ENCODE measurements at regions not wholly inside any gene's neighbourhood (a gene's known extent, or its start where the extent isn't known, plus 50 kb on each side); places are given as distances from the start of the nearest gene placed in this dataset.

- TF ChIP-seq CTCF (IDR thresholded peaks at IDR 0.05) (no peak), EP300 (IDR thresholded peaks at IDR 0.05) (no peak), POLR2A (IDR thresholded peaks at IDR 0.05) (no peak)
Observed at GRCh38 chr12:83528571-83528970, 841.9 kb downstream of the TMTC2 start.
